SU-DHL-6 (cell line): ENCODE measurements at regions not wholly inside any gene's neighbourhood (a gene's known extent, or its start where the extent isn't known, plus 50 kb on each side); places are given as distances from the start of the nearest gene placed in this dataset.

ENCODE experiments used
- H2AFZ ChIP-seq: fragments of 200-600 bp; sonication (generic); 2 replicates; pipeline ENCODE4 v1.6.1; 2014; ENCODE audit warnings: low read depth, mild to moderate bottlenecking, moderate library complexity, mixed read lengths, antibody characterized with exemption, low read length; ENCODE audit not compliant: severe bottlenecking
- H3F3A ChIP-seq: fragments of 200-600 bp; shearing (Covaris generic); 2 replicates; pipeline ENCODE4 v1.6.0; 2016; ENCODE audit warnings: antibody characterized with exemption, mild to moderate bottlenecking; ENCODE audit not compliant: insufficient read depth
- H3K27ac ChIP-seq: fragments of 200-600 bp; sonication (generic); 2 replicates; pipeline ENCODE4 v1.5.1; 2016; ENCODE audit warnings: low read depth, mild to moderate bottlenecking, low read length, moderate library complexity, mixed read lengths
- H3K27me3 ChIP-seq: fragments of 200-600 bp; sonication (generic), shearing (Covaris generic); 2 replicates; pipeline ENCODE4 v1.6.0; 2014; ENCODE audit warnings: mild to moderate bottlenecking, low read length
- H3K36me3 ChIP-seq: fragments of 200-600 bp; sonication (generic); 2 replicates; pipeline ENCODE4 v1.6.1; 2014; ENCODE audit warnings: mild to moderate bottlenecking, low read length, mixed read lengths
- H3K4me2 ChIP-seq: fragments of 300-600, 200-600 bp; shearing (Covaris generic), sonication (generic); 2 replicates; pipeline ENCODE4 v1.6.0; 2014; ENCODE audit warnings: low read length, low read depth, mild to moderate bottlenecking; ENCODE audit not compliant: poor library complexity, severe bottlenecking
- H3K4me3 ChIP-seq: fragments of 200-600 bp; sonication (generic); 2 replicates; pipeline ENCODE4 v1.5.1; 2014; ENCODE audit warnings: antibody characterized with exemption, low read length, mild to moderate bottlenecking, mixed read lengths; ENCODE audit not compliant: insufficient read depth, poor library complexity, severe bottlenecking
- H3K79me2 ChIP-seq: fragments of 200-600 bp; sonication (generic); 2 replicates; pipeline ENCODE4 v1.6.1; 2014; ENCODE audit warnings: mild to moderate bottlenecking, low read length, moderate library complexity; ENCODE audit not compliant: insufficient read depth
- H3K9ac ChIP-seq: fragments of 200-600 bp; sonication (generic); 2 replicates; pipeline ENCODE4 v1.7.0; 2014; ENCODE audit warnings: mild to moderate bottlenecking, low read length
- H3K9me2 ChIP-seq: fragments of 200-600 bp; sonication (generic); replicated peaks from 2 replicates; pipeline ENCODE4 v1.6.1; 2014; ENCODE audit warnings: low read length; ENCODE audit not compliant: insufficient read depth
- H3K9me3 ChIP-seq: fragments of 200-600 bp; sonication (generic); 2 replicates; pipeline ENCODE4 v1.6.1; 2014; ENCODE audit warnings: low read length, mixed read lengths; ENCODE audit not compliant: insufficient read depth
- H4K20me1 ChIP-seq: fragments of 200-600 bp; sonication (generic); 2 replicates; pipeline ENCODE4 v1.6.1; 2014; ENCODE audit warnings: low read depth, mild to moderate bottlenecking, antibody characterized with exemption, low read length, moderate library complexity, mixed read lengths
- CTCF ChIP-seq: fragments of 200-600 bp; sonication (generic); IDR thresholded peaks from one replicate; pipeline ENCODE4 v1.5.1; 2017; ENCODE audit warnings: antibody characterized with exemption, mild to moderate bottlenecking, low read length, moderate library complexity; ENCODE audit not compliant: insufficient read depth, poor library complexity, severe bottlenecking
- EZH2phosphoT487 ChIP-seq: fragments of 200-600 bp; sonication (generic), shearing (Covaris generic); conservative IDR thresholded peaks from 2 replicates; pipeline ENCODE4 v1.6.1; 2018; ENCODE audit warnings: mild to moderate bottlenecking, antibody characterized with exemption, low read length, moderate library complexity, mixed read lengths

- Histone ChIP-seq H3K9me3 (no peaks in the 10 kb centered on the region), H3K4me2 (no peak overlapping the region), H3F3A (no peaks in the 10 kb centered on the region), H4K20me1 (no peaks in the 10 kb centered on the region), H3K27me3 (no peaks in the 10 kb centered on the region), H3K79me2 (no peaks in the 10 kb centered on the region), H3K27ac (no peak overlapping the region), H2AFZ (no peak overlapping the region), H3K4me3 (no peak overlapping the region), H3K36me3 (no peaks in the 10 kb centered on the region), H3K9ac (no peak overlapping the region), H3K9me2 (no peaks in the 10 kb centered on the region)
- no peak for TF ChIP-seq EZH2phosphoT487
- no peak for TF ChIP-seq CTCF
Measured at GRCh38 chr19:32101206-32101605, 244.2 kb upstream of the ZNF507 start.

GRCh38 chr19:32103541-32103940 lies 241.9 kb upstream of the ZNF507 start:
- Histone ChIP-seq H4K20me1 (no peaks in the 10 kb centered on the region), H3K9me3 (no peaks in the 10 kb centered on the region), H3K4me3 (no peak overlapping the region), H3K9me2 (no peaks in the 10 kb centered on the region), H3K36me3 (no peaks in the 10 kb centered on the region), H3K79me2 (no peaks in the 10 kb centered on the region), H3F3A (no peaks in the 10 kb centered on the region), H3K4me2 (no peak overlapping the region), H3K9ac (no peak overlapping the region), H3K27ac (no peak overlapping the region), H3K27me3 (no peaks in the 10 kb centered on the region), H2AFZ (no peak overlapping the region)
- no peak for TF ChIP-seq CTCF
- no peak for TF ChIP-seq EZH2phosphoT487

GRCh38 chr19:32104153-32104849 lies 241.1 kb upstream of the ZNF507 start:
- Histone ChIP-seq H4K20me1 (no peaks in the 10 kb centered on the region), H3K4me3 (no peak overlapping the region), H3K27me3 (no peaks in the 10 kb centered on the region), H3K9ac (no peak overlapping the region), H3K27ac (no peak overlapping the region), H3K36me3 (no peaks in the 10 kb centered on the region), H3K9me3 (no peaks in the 10 kb centered on the region), H2AFZ (no peak overlapping the region), H3K9me2 (no peaks in the 10 kb centered on the region), H3F3A (no peaks in the 10 kb centered on the region), H3K79me2 (no peaks in the 10 kb centered on the region), H3K4me2 (no peak overlapping the region)
- no peak for TF ChIP-seq EZH2phosphoT487
- TF ChIP-seq CTCF: no peak
